Glutamatergic neuron (in vitro differentiated cells): ENCODE measurements at regions not wholly inside any gene's neighbourhood (a gene's known extent, or its start where the extent isn't known, plus 50 kb on each side); places are given as distances from the start of the nearest gene placed in this dataset.

Experiments
- DNase-seq: peaks from one replicate; pipeline ENCODE4 v3.0.0; 2022
- H3K27ac Mint-ChIP-seq: one replicate; pipeline ENCODE4 v1.8.0; 2020; ENCODE audit warnings: mild to moderate bottlenecking, mixed read lengths, inconsistent platforms; ENCODE audit not compliant: unreplicated experiment
- H3K27me3 Mint-ChIP-seq: one replicate; pipeline ENCODE4 v1.8.0; 2020; ENCODE audit warnings: mild to moderate bottlenecking, moderate library complexity, mixed read lengths, inconsistent platforms; ENCODE audit not compliant: unreplicated experiment
- H3K36me3 Mint-ChIP-seq: one replicate; pipeline ENCODE4 v1.8.0; 2020; ENCODE audit warnings: mild to moderate bottlenecking, mixed read lengths, inconsistent platforms; ENCODE audit not compliant: unreplicated experiment
- H3K4me1 Mint-ChIP-seq: one replicate; pipeline ENCODE4 v1.8.0; 2020; ENCODE audit warnings: mild to moderate bottlenecking, low read depth, mixed read lengths, inconsistent platforms; ENCODE audit not compliant: unreplicated experiment
- H3K4me3 Mint-ChIP-seq: one replicate; pipeline ENCODE4 v1.8.0; 2020; ENCODE audit warnings: mild to moderate bottlenecking, mixed read lengths, inconsistent platforms; ENCODE audit not compliant: unreplicated experiment
- H3K9me3 Mint-ChIP-seq: one replicate; pipeline ENCODE4 v1.8.0; 2020; ENCODE audit warnings: mild to moderate bottlenecking, moderate library complexity, mixed read lengths, inconsistent platforms; ENCODE audit not compliant: unreplicated experiment
- TF ChIP-seq, protein P1 (sequence below): fragments of 200-600 bp; sonication (generic); IDR thresholded peaks from one replicate; pipeline ENCODE4 v1.5.0; 2021; ENCODE audit not compliant: partially characterized antibody, unreplicated experiment

DNA sequence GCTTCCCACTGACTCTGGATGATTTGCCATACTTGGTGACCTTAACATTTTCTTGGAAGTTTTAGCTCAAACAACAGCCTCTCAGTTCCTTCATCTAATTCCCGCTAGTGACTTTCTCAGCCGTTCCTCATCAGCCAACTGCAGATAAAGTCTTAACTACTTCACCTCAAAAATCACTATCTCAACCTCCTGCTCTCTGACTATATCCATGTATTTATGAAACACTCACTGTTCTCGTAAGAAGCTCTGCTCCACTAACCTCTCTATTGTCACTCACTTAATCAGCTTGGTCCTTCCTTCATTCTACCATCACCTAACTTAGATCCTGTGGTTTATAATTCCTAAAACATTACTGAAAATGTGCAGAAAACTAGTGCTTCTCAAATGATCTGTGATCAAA, 1551.6 kb downstream of the MRPL39 start:
- no peaks in the 10 kb centered on the region for H3K9me3 Mint-ChIP-seq
- no peak overlapping the region for H3K4me3 Mint-ChIP-seq
- no peaks in the 10 kb centered on the region for H3K27me3 Mint-ChIP-seq
- no peaks in the 10 kb centered on the region for H3K4me1 Mint-ChIP-seq
- TF ChIP-seq, protein P1, sequence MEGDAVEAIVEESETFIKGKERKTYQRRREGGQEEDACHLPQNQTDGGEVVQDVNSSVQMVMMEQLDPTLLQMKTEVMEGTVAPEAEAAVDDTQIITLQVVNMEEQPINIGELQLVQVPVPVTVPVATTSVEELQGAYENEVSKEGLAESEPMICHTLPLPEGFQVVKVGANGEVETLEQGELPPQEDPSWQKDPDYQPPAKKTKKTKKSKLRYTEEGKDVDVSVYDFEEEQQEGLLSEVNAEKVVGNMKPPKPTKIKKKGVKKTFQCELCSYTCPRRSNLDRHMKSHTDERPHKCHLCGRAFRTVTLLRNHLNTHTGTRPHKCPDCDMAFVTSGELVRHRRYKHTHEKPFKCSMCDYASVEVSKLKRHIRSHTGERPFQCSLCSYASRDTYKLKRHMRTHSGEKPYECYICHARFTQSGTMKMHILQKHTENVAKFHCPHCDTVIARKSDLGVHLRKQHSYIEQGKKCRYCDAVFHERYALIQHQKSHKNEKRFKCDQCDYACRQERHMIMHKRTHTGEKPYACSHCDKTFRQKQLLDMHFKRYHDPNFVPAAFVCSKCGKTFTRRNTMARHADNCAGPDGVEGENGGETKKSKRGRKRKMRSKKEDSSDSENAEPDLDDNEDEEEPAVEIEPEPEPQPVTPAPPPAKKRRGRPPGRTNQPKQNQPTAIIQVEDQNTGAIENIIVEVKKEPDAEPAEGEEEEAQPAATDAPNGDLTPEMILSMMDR = no peak
- H3K36me3 Mint-ChIP-seq = no peaks in the 10 kb centered on the region
- H3K27ac Mint-ChIP-seq = no peak overlapping the region
- no peak for DNase-seq

DNA sequence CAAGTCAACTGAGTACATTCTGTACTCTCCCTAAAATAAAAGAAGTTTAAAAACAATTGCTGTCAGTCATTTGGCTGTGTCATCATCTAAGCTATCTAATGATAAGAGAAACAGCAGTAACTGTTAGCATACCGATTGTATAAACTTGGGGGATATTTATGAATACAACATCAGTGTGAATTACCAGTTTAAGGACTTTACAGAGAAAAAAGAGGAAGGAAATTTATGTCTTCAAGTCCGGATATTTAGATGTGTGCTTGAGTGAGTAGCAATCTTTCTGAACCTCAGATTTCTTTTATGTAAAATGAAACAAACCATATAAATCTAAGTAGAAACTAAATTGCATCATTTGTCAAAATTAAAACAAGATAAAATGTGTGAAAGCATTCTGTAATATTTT, 1557.0 kb downstream of the MRPL39 start:
- Mint-ChIP-seq H3K27ac (no peak overlapping the region), H3K36me3 (no peaks in the 10 kb centered on the region), H3K4me3 (no peak overlapping the region), H3K9me3 (no peaks in the 10 kb centered on the region), H3K27me3 (no peaks in the 10 kb centered on the region), H3K4me1 (no peaks in the 10 kb centered on the region)
- TF ChIP-seq, protein P1 = no peak
- no peak for DNase-seq

DNA sequence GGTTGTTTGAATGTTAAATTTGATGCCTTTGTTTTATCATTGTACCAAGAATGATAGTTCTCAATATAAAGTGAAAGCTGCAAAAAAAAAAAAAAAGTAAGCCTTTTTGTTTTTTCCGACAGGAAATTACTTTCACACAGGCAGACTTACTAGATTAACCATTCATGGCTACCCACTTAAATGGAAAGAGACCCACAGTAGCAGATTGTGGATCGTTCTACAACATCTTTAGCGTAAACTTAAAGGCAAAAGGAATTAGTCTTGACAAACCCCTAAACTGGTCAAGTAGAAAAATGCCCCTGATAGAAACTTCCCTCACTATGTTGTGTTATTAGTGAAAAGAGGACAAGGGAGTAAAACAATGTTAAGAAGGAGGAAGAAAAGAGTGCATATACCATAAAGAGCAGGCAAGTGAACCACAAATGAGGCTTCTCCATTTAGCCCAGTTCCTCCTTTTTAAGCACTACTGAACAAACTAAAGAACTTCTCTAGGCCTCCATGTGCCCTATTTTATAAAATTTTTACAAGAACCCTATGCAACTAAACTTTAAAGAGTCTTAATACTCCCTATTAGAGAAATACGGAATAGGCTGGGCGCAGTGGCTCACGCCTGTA, 1560.3 kb downstream of the MRPL39 start:
- Mint-ChIP-seq H3K4me1 (no peaks in the 10 kb centered on the region), H3K4me3 (no peak overlapping the region), H3K9me3 (no peaks in the 10 kb centered on the region), H3K27me3 (no peaks in the 10 kb centered on the region), H3K36me3 (no peaks in the 10 kb centered on the region), H3K27ac (no peak overlapping the region)
- DNase-seq = no peak
- TF ChIP-seq, protein P1 = no peak

DNA sequence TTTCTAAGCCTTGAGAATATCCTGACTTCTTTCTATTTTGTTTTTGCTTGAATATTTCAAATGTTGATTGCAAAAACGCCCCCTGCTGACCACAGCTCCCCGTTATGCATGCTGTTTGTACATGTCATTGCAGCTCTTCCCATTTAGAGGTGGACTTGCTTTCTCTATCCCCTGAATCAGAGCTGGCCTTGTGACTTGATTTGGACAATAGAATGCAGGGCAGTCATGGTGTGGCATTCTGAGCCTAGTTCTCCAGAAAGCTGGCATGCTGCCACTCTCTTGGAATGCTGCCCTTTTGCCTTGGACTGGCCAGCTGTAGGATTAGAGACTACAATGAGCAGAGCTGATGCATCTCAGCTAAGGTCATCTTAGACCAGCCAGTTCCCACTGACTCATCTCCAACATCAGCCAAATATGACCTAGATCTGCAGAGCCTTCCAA, 1561.5 kb downstream of the MRPL39 start:
- H3K9me3 Mint-ChIP-seq = no peaks in the 10 kb centered on the region
- H3K4me1 Mint-ChIP-seq = no peaks in the 10 kb centered on the region
- DNase-seq = peak; percentile 66
- TF ChIP-seq, protein P1 = peak; percentile 61
- no peak overlapping the region for H3K27ac Mint-ChIP-seq
- H3K27me3 Mint-ChIP-seq = no peaks in the 10 kb centered on the region
- no peak overlapping the region for H3K4me3 Mint-ChIP-seq
- no peaks in the 10 kb centered on the region for H3K36me3 Mint-ChIP-seq

DNA sequence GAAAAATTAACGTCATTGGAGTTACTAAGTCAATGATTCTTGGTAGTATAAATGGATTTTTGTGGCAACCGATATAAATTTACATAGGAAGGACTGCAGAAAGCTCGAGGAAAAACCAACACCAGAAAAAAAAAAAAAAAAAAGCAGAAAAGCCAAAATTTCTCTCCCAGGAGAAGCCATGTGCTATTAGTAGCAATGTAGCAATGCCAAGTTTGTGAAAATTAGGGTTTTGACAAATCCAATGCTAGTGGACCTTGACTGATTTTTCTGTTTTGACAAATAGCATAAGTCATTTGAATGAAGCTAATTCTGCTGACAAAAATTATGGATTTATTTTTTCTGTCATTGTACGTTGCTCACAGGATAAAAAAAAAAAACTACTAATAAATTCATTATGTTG, 1561.9 kb downstream of the MRPL39 start:
- Mint-ChIP-seq H3K27ac (no peak overlapping the region), H3K36me3 (no peaks in the 10 kb centered on the region), H3K27me3 (peaks cover 1% of the 10 kb centered on the region), H3K9me3 (no peaks in the 10 kb centered on the region), H3K4me3 (no peak overlapping the region), H3K4me1 (no peaks in the 10 kb centered on the region)
- TF ChIP-seq, protein P1 = no peak
- no peak for DNase-seq
